BE2C (cell line): ENCODE measurements at regions not wholly inside any gene's neighbourhood (a gene's known extent, or its start where the extent isn't known, plus 50 kb on each side); places are given as distances from the start of the nearest gene placed in this dataset.

Source experiments
- DNase-seq: peaks from one replicate; pipeline ENCODE4 v3.0.0-alpha.2; 2020
- H3K27me3 ChIP-seq: fragments of 250-450 bp; sonication (Bioruptor Pico); 2 replicates; pipeline ENCODE4 v1.5.1; 2020; ENCODE audit warnings: mild to moderate bottlenecking
- H3K36me3 ChIP-seq: fragments of 250-450 bp; sonication (Bioruptor Pico); 2 replicates; pipeline ENCODE4 v1.5.1; 2020; ENCODE audit warnings: mild to moderate bottlenecking
- H3K4me1 ChIP-seq: fragments of 250-450 bp; sonication (Bioruptor Pico); 2 replicates; pipeline ENCODE4 v1.5.1; 2020
- H3K4me3 ChIP-seq: 2 replicates; pipeline ENCODE4 v1.5.1; 2011; ENCODE audit warnings: low read depth, low read length
- H3K9me3 ChIP-seq: fragments of 250-450 bp; sonication (Bioruptor Pico); 2 replicates; pipeline ENCODE4 v1.5.1; 2020
- CTCF ChIP-seq: IDR thresholded peaks from 2 replicates; pipeline ENCODE4 v1.5.1; 2012; ENCODE audit warnings: mild to moderate bottlenecking, low read depth, low read length

- no peak for DNase-seq
- no peak overlapping the region for H3K4me3 ChIP-seq
- no peak for TF ChIP-seq CTCF
- H3K27me3 ChIP-seq: no peaks in the 10 kb centered on the region
- H3K9me3 ChIP-seq: no peaks in the 10 kb centered on the region
- H3K36me3 ChIP-seq: no peaks in the 10 kb centered on the region
- no peaks in the 10 kb centered on the region for H3K4me1 ChIP-seq
Measured at GRCh38 chr1:98197356-98197755, 276.5 kb upstream of the DPYD start.

- Histone ChIP-seq H3K4me1 (no peaks in the 10 kb centered on the region), H3K36me3 (no peaks in the 10 kb centered on the region), H3K27me3 (no peaks in the 10 kb centered on the region), H3K4me3 (no peak overlapping the region), H3K9me3 (no peaks in the 10 kb centered on the region)
- DNase-seq: no peak
- TF ChIP-seq CTCF: no peak
Measured at GRCh38 chr1:98196012-98196411, 275.2 kb upstream of the DPYD start.

GRCh38 chr1:98188774-98189173 is 267.9 kb upstream of the DPYD start:
- Histone ChIP-seq H3K36me3 (no peaks in the 10 kb centered on the region), H3K27me3 (no peaks in the 10 kb centered on the region), H3K9me3 (no peaks in the 10 kb centered on the region), H3K4me3 (no peak overlapping the region), H3K4me1 (peaks cover 7% of the 10 kb centered on the region)
- DNase-seq: no peak
- TF ChIP-seq CTCF: no peak

GRCh38 chr1:98184856-98185255 is 264.0 kb upstream of the DPYD start:
- H3K36me3 ChIP-seq: no peaks in the 10 kb centered on the region
- no peaks in the 10 kb centered on the region for H3K9me3 ChIP-seq
- no peaks in the 10 kb centered on the region for H3K27me3 ChIP-seq
- H3K4me3 ChIP-seq: no peak overlapping the region
- no peak for TF ChIP-seq CTCF
- DNase-seq: no peak
- no peaks in the 10 kb centered on the region for H3K4me1 ChIP-seq

GRCh38 chr1:98181036-98181764 is 260.4 kb upstream of the DPYD start:
- Histone ChIP-seq H3K9me3 (no peaks in the 10 kb centered on the region), H3K36me3 (no peaks in the 10 kb centered on the region), H3K27me3 (no peaks in the 10 kb centered on the region), H3K4me3 (no peak overlapping the region), H3K4me1 (no peaks in the 10 kb centered on the region)
- TF ChIP-seq CTCF: no peak
- no peak for DNase-seq

- no peak overlapping the region for H3K4me3 ChIP-seq
- H3K27me3 ChIP-seq: no peaks in the 10 kb centered on the region
- H3K36me3 ChIP-seq: no peaks in the 10 kb centered on the region
- no peaks in the 10 kb centered on the region for H3K4me1 ChIP-seq
- H3K9me3 ChIP-seq: no peaks in the 10 kb centered on the region
- no peak for TF ChIP-seq CTCF
- no peak for DNase-seq
Measured at GRCh38 chr1:98179151-98179773, 258.4 kb upstream of the DPYD start.
